Activated CD8-positive, alpha-beta T cell treated with anti-CD3 and anti-CD28 coated beads for 36 hours (primary cell): ENCODE measurements at regions not wholly inside any gene's neighbourhood (a gene's known extent, or its start where the extent isn't known, plus 50 kb on each side); places are given as distances from the start of the nearest gene placed in this dataset.
"Not testable (repeated sequence)": the region's sequence is repeated elsewhere in the genome, so short reads cannot be mapped to it uniquely, and the experiment has no call there.

Experiments used
- ATAC-seq: fragments of 200-7000 bp; cut with Tn5 transposase; one replicate; pipeline ENCODE4 v1.10.0; 2021; ENCODE audit warnings: mild to moderate bottlenecking, moderate library complexity
- CTCF ChIA-PET: fragments of 350-600 bp; sonication (Branson Sonifier 250); formaldehyde crosslinking; loops from one replicate; lab custom pipeline; 2021; ENCODE audit warnings: antibody characterized with exemption; lab: Charles Lee
- POLR2A ChIA-PET: fragments of 350-600 bp; sonication (Branson Sonifier 250); formaldehyde crosslinking; loops from one replicate; lab custom pipeline; 2021; ENCODE audit warnings: antibody characterized with exemption; lab: Charles Lee
- DNase-seq: peaks from one replicate; pipeline ENCODE4 v3.0.0-alpha.2; 2020
- H3K27ac Mint-ChIP-seq: one replicate; pipeline ENCODE4 v1.8.0; 2021; ENCODE audit warnings: mild to moderate bottlenecking, mixed read lengths
- H3K27me3 Mint-ChIP-seq: one replicate; pipeline ENCODE4 v1.8.0; 2021; ENCODE audit warnings: mixed read lengths
- H3K36me3 Mint-ChIP-seq: one replicate; pipeline ENCODE4 v1.8.0; 2021; ENCODE audit warnings: low read depth, mixed read lengths
- H3K4me1 Mint-ChIP-seq: one replicate; pipeline ENCODE4 v1.8.0; 2021; ENCODE audit warnings: low read depth, mixed read lengths
- H3K4me3 Mint-ChIP-seq: one replicate; pipeline ENCODE4 v1.8.0; 2021; ENCODE audit warnings: mild to moderate bottlenecking, moderate library complexity, mixed read lengths
- H3K9me3 Mint-ChIP-seq: one replicate; pipeline ENCODE4 v1.8.0; 2021; ENCODE audit warnings: mixed read lengths
- intact Hi-C: fragments of 100-400 bp; cut with micrococcal nuclease; formaldehyde crosslinking; loops from one replicate; pipeline ENCODE4 v1.10.0; 2022
- TF ChIP-seq, protein P1 (sequence below): fragments of 200-600 bp; IDR thresholded peaks from one replicate; pipeline ENCODE4 v1.8.0; 2022; ENCODE audit warnings: antibody characterized with exemption, mild to moderate bottlenecking

DNA sequence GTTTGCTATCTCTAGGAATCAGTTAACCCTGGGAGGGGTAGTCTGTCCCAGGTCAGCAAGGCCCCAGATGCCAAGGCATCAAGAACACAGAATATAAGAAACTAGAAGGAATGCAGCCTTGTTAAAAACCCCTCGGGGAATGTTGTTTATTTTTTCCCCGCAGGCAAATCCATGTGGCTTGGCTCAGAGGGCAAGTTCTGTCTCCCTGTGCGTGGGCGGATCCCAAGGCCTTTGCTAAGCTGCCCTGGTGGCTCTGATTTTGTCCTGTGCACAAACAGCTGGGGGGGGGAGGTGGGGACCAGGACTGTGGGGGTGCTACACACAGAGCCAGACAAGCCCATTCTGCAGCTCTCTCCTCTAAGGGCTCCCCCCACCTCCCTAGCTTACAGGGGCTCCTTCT is 776.8 kb upstream of the TPTE start:
- DNase-seq, H3K4me1 Mint-ChIP-seq, ATAC-seq, H3K36me3 Mint-ChIP-seq, CTCF ChIA-PET, H3K4me3 Mint-ChIP-seq, H3K27me3 Mint-ChIP-seq, H3K27ac Mint-ChIP-seq, intact Hi-C loops, POLR2A ChIA-PET, H3K9me3 Mint-ChIP-seq: not testable (repeated sequence)

DNA sequence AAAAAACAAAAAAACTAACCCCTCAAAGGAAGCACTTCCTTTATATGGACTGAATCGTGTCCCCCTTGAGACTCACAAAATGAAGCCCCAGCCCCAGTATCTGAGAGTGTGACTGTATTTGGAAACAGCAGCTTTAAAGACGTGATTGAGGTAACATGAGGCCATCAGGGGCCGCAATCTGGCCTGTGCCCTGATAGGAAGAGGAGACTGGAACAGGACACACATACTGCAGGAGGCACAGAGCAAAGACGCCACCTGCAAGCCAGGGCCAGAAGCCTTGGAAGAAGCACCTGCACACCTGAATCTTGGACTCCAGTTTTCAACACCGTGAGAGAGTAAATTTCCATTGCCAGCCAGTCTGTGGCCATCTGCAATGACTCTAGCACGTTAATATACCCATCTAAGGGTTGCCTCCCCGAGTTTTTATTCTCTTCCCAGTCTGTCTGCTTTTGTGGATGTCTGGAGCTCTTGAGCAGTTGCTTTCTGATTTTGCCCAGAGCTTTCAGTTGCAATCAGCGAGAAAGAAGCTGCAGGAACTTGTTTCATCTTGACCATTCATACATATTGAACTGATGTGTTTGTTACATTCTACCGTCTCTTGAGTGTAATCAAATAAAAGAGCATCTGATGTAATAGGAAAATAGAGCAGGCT is 775.8 kb upstream of the TPTE start:
- H3K27me3 Mint-ChIP-seq, H3K4me1 Mint-ChIP-seq, H3K4me3 Mint-ChIP-seq, H3K27ac Mint-ChIP-seq, intact Hi-C loops, H3K9me3 Mint-ChIP-seq, CTCF ChIA-PET, ATAC-seq, POLR2A ChIA-PET, DNase-seq, H3K36me3 Mint-ChIP-seq: not testable (repeated sequence)

DNA sequence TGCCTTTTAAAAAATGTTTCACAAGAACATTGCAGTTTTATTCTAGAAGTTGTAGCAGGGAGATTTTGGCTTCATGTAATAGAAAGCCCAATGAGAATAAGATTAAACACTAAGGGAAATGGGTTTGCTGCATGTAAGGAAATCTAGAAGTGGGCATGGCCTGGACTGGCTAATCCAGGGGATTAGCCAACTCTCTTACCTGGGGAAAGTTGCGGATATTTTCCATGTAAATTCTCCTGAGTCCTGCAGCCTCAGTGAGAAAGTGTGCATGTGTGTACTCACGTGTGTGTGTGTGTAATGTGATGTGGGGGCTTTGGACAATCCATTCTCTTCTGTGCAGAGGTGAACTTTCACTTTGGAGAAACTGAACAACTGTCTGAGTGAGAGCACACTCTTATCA is 775.1 kb upstream of the TPTE start:
- DNase-seq, H3K4me1 Mint-ChIP-seq, H3K36me3 Mint-ChIP-seq, H3K27ac Mint-ChIP-seq, intact Hi-C loops, POLR2A ChIA-PET, H3K27me3 Mint-ChIP-seq, ATAC-seq, H3K9me3 Mint-ChIP-seq, CTCF ChIA-PET, H3K4me3 Mint-ChIP-seq: not testable (repeated sequence)

DNA sequence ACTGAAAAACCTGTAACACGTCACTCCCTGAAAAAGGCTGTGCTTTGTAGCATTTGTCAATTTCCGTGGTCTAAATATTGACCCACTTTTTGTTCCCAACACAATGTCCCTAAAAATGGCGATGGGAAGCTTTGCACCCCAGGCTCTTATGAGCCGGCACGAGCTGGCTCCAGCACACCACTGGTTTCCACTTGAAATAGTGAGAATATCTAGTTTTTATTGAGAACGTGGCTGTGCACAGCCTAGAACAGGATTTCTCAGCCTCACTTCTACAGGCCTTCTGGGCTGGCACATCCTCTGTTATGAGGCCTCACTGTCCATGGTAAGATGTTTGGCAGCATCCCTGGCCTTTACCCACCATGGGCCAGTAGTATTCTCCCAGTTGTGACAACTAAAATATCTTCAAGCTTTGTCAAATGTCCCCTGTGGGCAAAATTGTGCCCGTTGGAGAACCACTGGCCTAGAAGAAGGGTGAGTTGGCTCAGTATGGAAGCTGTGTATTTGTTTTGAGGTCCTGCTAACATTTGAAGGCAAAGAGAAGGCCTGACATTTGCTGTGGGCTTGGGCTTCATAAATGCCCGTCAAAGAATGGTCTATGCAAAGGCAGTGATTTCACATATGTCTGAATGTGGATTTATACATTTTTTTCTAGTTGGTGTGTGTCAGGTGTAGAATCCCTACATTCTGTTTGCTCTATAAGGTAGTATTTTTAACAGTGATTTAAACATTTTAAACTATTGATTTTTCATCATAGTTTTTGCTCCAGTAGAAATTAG is 774.4 kb upstream of the TPTE start:
- DNase-seq, H3K27ac Mint-ChIP-seq, H3K4me3 Mint-ChIP-seq, POLR2A ChIA-PET, H3K4me1 Mint-ChIP-seq, H3K36me3 Mint-ChIP-seq, CTCF ChIA-PET, ATAC-seq, intact Hi-C loops, H3K27me3 Mint-ChIP-seq, H3K9me3 Mint-ChIP-seq: not testable (repeated sequence)

DNA sequence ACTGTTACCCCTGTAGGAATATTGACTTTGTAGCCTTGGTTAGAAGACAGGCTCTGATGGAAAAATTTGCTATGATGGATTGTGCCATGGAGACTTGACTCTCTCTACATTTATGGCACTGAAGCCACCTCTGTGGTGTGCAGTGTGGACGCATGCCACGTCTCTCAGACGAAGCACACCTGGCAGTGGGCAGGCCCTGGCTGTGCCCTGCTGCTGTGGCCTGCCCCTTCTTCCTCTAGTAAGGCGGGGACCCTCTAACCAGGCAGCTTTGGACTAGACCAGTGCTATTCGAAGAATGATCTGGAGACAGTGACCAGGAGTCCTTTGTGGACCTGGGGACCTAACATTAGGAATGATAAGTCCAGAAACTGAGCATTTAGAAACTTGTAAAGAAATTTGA is 773.5 kb upstream of the TPTE start:
- H3K9me3 Mint-ChIP-seq, CTCF ChIA-PET, H3K4me1 Mint-ChIP-seq, intact Hi-C loops, H3K4me3 Mint-ChIP-seq, H3K27ac Mint-ChIP-seq, ATAC-seq, DNase-seq, POLR2A ChIA-PET, H3K36me3 Mint-ChIP-seq, H3K27me3 Mint-ChIP-seq: not testable (repeated sequence)

DNA sequence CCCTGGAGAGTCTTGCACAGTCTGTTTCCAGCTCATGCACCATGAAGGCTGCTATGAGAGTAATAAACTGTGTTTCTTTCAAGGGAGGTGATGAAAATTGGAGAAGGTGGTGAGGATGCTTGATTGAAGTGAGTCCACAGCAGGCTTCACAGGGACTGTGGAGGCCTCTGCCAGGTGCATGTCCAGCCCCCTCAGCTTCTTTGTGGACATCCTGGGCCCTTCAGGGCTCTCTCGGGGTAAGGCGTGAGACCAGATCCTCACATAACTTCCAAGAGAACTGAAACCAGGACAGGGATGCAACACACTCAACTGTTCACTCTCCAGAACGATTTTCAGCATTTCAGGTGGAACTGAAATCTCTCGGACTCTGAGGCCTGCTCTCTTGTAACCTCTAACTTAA is 772.9 kb upstream of the TPTE start:
- H3K27me3 Mint-ChIP-seq, CTCF ChIA-PET, H3K36me3 Mint-ChIP-seq, H3K4me3 Mint-ChIP-seq, POLR2A ChIA-PET, H3K9me3 Mint-ChIP-seq, intact Hi-C loops, H3K4me1 Mint-ChIP-seq, DNase-seq, H3K27ac Mint-ChIP-seq, ATAC-seq: not testable (repeated sequence)

DNA sequence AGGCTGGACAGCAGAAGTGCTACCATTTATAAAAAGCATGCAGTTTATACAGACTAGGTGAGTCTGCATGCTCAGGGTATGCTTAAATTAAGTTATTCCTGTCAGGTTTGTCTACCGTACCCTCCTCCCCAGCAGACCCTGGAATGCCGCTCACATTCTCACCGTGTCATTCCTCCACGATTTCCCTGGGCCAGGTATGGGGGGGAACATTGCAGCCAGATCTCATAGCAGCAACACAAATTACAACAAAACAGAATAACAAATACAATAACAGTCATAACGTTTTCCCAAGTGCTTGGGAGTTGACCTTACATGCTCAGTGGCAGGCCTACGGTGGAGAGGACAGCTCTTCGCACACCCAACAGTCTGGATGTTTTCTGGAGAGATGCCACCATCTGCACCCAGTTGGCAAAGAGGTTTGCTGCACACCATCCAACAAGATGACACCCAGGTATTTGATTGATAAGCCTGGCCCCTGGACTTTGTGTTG is 771.6 kb upstream of the TPTE start:
- POLR2A ChIA-PET, H3K9me3 Mint-ChIP-seq, H3K27me3 Mint-ChIP-seq, H3K36me3 Mint-ChIP-seq, H3K4me1 Mint-ChIP-seq, CTCF ChIA-PET, DNase-seq, intact Hi-C loops, H3K27ac Mint-ChIP-seq, H3K4me3 Mint-ChIP-seq, ATAC-seq: not testable (repeated sequence)

DNA sequence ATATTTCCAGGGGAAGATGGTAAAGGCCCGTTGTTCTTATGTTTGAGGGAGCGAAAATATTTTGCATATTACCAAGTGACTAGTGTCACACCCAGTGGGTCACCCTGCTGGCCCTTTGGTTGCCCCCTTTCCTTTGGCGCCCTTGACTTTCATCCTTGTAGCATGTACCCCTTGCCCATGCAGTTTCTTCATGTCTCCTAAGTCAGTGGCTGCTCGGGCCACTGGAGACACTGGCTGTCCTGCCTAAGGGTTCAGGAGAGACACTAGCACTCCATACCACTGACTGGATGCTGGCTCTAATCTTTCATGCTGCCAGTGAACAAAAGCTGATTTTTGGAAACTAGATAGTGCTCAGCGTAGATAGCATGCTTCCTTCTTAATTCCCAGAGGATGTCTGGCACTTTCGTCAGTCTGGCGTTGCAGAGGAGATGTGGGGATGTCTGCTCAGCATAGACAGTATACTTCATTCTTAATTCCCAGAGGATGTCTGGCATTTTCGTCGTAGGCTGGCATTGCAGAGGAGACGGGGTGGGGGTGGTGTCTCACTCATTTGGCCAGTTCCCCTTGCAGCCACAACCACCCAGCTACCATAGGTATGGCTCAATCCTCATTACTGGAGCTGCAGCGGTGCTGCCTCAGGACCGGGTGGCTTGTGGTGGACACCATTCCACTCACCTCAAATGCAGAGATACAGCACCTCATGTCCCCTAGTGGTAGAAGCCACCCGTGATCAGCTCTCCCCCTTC is 770.9 kb upstream of the TPTE start:
- intact Hi-C loops = no loop called here
- CTCF ChIA-PET = no interaction called here
- H3K27me3 Mint-ChIP-seq = no peaks in the 10 kb centered on the region
- no peaks in the 10 kb centered on the region for H3K36me3 Mint-ChIP-seq
- H3K9me3 Mint-ChIP-seq = peaks cover 3% of the 10 kb centered on the region
- TF ChIP-seq, protein P1, sequence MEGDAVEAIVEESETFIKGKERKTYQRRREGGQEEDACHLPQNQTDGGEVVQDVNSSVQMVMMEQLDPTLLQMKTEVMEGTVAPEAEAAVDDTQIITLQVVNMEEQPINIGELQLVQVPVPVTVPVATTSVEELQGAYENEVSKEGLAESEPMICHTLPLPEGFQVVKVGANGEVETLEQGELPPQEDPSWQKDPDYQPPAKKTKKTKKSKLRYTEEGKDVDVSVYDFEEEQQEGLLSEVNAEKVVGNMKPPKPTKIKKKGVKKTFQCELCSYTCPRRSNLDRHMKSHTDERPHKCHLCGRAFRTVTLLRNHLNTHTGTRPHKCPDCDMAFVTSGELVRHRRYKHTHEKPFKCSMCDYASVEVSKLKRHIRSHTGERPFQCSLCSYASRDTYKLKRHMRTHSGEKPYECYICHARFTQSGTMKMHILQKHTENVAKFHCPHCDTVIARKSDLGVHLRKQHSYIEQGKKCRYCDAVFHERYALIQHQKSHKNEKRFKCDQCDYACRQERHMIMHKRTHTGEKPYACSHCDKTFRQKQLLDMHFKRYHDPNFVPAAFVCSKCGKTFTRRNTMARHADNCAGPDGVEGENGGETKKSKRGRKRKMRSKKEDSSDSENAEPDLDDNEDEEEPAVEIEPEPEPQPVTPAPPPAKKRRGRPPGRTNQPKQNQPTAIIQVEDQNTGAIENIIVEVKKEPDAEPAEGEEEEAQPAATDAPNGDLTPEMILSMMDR = no peak
- no peaks in the 10 kb centered on the region for H3K4me1 Mint-ChIP-seq
- POLR2A ChIA-PET = no interaction called here
- no peak overlapping the region for H3K27ac Mint-ChIP-seq
- DNase-seq (no peak), ATAC-seq (no peak)
- no peak overlapping the region for H3K4me3 Mint-ChIP-seq

DNA sequence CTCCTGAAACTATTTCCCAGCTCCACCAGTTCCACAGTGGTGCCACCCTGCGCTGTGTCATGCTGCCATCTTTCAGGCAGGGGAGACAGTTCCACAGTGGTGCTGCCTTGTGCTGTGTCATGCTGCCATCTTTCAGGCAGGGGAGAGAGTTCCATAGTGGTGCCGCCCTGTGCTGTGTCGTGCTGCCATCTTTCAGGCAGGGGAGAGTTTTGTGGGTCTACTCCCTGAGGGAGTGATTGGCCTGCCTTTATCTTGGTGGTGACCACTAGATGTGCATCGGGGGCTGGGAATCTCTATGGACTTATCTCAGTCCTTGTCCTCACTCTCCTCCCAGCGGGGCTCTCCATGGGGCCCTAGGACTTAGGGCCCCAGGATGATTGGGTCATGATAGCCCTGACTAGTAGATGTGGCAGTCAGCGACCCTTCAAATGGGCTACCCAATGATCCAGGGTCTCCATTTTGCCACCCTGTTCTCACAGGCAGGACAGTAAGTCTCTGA is 770.2 kb upstream of the TPTE start:
- H3K36me3 Mint-ChIP-seq, POLR2A ChIA-PET, CTCF ChIA-PET, DNase-seq, H3K9me3 Mint-ChIP-seq, H3K27ac Mint-ChIP-seq, H3K4me3 Mint-ChIP-seq, H3K27me3 Mint-ChIP-seq, H3K4me1 Mint-ChIP-seq, ATAC-seq, intact Hi-C loops: not testable (repeated sequence)

DNA sequence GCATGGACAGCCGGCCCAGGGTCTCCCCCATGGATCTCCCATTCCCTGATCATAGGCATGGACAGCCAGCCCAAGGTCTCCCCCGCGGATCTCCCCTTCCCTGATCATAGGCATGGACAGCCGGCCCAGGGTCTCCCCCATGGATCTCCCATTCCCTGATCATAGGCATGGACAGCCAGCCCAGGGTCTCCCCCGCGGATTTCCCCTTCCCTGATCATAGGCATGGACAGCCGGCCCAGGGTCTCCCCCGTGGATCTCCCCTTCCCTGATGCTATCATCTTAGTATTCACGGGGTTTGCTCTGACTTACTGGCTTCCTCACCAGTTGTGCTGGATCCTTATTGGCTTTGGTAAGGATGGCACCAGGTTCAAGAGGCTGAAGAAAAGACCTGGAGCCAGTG is 769.4 kb upstream of the TPTE start:
- H3K27ac Mint-ChIP-seq, H3K4me3 Mint-ChIP-seq, H3K4me1 Mint-ChIP-seq, ATAC-seq, H3K27me3 Mint-ChIP-seq, POLR2A ChIA-PET, intact Hi-C loops, CTCF ChIA-PET, H3K9me3 Mint-ChIP-seq, DNase-seq, H3K36me3 Mint-ChIP-seq: not testable (repeated sequence)
